Right atrium auricular region (tissue), 2 donors: ENCODE measurements at regions not wholly inside any gene's neighbourhood (a gene's known extent, or its start where the extent isn't known, plus 50 kb on each side); places are given as distances from the start of the nearest gene placed in this dataset.

Experiments
- DNase-seq: peaks from one replicate; pipeline ENCODE4 v3.0.0-alpha.2; 2019; ENCODE audit warnings: low spot score
- H3K27ac ChIP-seq, 2 donors: fragments of 200-600 bp; sonication (generic); 1 replicate in 1 of 2; 2 replicates in 1 of 2; pipeline ENCODE4 v1.5.1; 2016 to 2019
- H3K27me3 ChIP-seq, 2 donors: fragments of 200-600 bp; sonication (generic); one replicate each; pipeline versions ENCODE4 v1.5.1 to v1.6.0; 2017 to 2019
- H3K36me3 ChIP-seq: fragments of 200-600 bp; sonication (generic); one replicate; pipeline ENCODE4 v1.5.1; 2016
- H3K4me1 ChIP-seq, 2 donors: fragments of 200-600 bp; sonication (generic); one replicate each; pipeline versions ENCODE4 v1.5.1 to v1.6.0; 2017 to 2019
- H3K4me3 ChIP-seq, 2 donors: fragments of 200-600 bp; sonication (generic); 1 replicate in 1 of 2; 2 replicates in 1 of 2; pipeline ENCODE4 v1.5.1; 2017 to 2019; ENCODE audit warnings: mild to moderate bottlenecking in 1 of 2, moderate library complexity in 1 of 2
- H3K9me3 ChIP-seq, 2 donors: fragments of 200-600 bp; sonication (generic); one replicate each; pipeline ENCODE4 v1.5.1; 2019
- TF ChIP-seq, protein P1 (sequence below), 2 donors: fragments of 200-600 bp; sonication (generic); IDR thresholded peaks; one replicate each; pipeline ENCODE4 v1.5.1; 2019; ENCODE audit warnings: antibody characterized with exemption in 2 of 2

DNA sequence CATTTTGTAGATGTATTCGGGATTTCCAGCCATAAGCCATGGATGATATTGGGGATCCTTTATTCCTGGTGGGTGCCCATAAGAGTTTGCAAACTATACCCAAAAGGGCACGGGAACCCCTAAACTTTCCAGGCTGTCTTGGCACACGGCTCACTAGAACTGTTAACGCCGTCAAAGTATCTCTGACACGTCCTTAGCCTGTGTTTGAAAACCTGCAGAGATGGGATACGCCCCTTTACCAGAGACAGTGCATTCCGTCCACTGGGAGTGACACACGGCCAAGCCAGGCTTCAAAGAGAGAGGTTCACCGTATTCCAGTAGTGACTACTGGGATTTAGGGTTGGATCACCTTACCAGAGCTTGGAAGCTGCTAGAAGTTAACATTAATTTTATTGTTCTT lies 95.0 kb downstream of the THBS2 start:
- Histone ChIP-seq H3K4me1 (peaks cover 0 to 31% of the 10 kb centered on the region in 2 donors), H3K4me3 (no peak overlapping the region), H3K27ac (peak overlapping the region; percentile 24 to 51), H3K27me3 (no peaks in the 10 kb centered on the region), H3K9me3 (no peaks in the 10 kb centered on the region), H3K36me3 (no peaks in the 10 kb centered on the region)
- TF ChIP-seq, protein P1, sequence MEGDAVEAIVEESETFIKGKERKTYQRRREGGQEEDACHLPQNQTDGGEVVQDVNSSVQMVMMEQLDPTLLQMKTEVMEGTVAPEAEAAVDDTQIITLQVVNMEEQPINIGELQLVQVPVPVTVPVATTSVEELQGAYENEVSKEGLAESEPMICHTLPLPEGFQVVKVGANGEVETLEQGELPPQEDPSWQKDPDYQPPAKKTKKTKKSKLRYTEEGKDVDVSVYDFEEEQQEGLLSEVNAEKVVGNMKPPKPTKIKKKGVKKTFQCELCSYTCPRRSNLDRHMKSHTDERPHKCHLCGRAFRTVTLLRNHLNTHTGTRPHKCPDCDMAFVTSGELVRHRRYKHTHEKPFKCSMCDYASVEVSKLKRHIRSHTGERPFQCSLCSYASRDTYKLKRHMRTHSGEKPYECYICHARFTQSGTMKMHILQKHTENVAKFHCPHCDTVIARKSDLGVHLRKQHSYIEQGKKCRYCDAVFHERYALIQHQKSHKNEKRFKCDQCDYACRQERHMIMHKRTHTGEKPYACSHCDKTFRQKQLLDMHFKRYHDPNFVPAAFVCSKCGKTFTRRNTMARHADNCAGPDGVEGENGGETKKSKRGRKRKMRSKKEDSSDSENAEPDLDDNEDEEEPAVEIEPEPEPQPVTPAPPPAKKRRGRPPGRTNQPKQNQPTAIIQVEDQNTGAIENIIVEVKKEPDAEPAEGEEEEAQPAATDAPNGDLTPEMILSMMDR (IDR thresholded peaks at IDR 0.05) = no peak
- DNase-seq = no peak

DNA sequence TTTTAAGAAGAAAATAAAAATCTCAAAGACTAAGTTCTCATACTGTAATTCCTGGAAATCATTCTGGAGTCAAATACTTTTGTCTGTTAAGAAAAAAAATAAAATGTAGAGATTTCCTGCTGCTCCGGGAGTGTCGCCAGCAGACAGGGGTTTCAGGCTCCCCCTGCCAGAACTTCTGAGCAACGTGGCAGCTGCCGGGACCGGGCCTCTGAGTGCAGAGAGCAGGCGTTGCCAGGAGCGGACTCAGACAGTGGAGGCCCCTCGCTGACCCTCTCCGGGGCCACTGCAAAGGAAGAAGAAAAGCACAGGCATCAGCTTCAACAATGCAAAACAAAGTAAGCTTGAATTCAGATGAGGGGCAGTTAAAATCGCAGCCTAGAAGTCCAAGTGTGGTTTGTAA lies 95.5 kb downstream of the THBS2 start:
- H3K27me3 ChIP-seq = no peaks in the 10 kb centered on the region
- H3K36me3 ChIP-seq = no peaks in the 10 kb centered on the region
- peak overlapping the region; percentile 24 to 51 for H3K27ac ChIP-seq
- no peak for DNase-seq
- peaks cover 0 to 27% of the 10 kb centered on the region in 2 donors for H3K4me1 ChIP-seq
- TF ChIP-seq, protein P1 (IDR thresholded peaks at IDR 0.05) = no peak
- H3K4me3 ChIP-seq = no peak overlapping the region
- H3K9me3 ChIP-seq = no peaks in the 10 kb centered on the region

DNA sequence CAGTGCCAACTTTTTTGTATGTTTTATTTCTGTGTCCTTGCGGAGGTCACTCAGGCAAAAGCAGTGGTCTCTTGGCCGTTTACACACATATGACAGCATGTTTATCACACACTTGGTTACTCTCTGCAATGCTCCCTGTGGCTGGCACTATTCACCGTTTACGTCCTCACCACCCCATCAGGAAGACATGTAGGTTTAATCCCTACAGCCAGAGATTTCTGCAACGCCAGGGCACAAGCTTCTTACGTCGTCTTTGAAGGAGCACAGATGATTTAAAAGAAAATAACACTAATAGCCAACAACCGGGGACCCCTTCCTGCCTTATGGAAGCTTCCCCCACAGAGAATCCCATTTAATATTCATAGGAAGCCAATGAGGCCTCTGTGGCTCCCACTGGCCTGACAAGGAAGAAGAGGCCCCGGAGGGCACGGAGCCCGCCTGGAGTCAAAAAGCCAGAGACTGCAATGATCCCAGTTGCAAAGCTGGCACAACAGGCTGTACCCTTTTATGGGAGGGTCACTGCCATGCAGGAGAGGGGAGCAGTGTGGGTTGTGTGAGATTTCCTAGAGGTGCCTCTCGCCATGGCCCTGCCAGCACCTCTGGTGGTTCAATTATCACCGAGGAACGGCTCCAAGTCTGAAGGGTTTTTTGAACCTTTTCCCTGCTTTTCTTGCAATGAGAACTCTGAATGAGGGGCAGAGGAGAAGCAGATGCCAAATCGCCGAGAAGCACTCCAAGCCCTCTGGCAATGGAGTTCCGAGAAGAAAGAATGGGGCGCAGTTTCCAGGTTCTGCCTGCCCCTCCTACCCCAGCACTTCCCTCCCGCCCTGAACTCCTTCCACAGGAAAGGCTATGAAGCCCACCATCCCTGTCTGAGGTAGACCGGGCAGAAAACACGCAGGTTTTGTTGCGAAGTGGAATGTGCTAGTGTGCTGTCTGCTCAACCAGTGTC lies 96.2 kb downstream of the THBS2 start:
- no peak for DNase-seq
- H3K4me3 ChIP-seq = no peak overlapping the region
- H3K9me3 ChIP-seq = no peaks in the 10 kb centered on the region
- H3K4me1 ChIP-seq = peaks cover 0 to 21% of the 10 kb centered on the region in 2 donors
- peak overlapping the region; percentile 24 to 51 for H3K27ac ChIP-seq
- TF ChIP-seq, protein P1 (IDR thresholded peaks at IDR 0.05) = no peak
- H3K36me3 ChIP-seq = no peaks in the 10 kb centered on the region
- H3K27me3 ChIP-seq = no peaks in the 10 kb centered on the region

DNA sequence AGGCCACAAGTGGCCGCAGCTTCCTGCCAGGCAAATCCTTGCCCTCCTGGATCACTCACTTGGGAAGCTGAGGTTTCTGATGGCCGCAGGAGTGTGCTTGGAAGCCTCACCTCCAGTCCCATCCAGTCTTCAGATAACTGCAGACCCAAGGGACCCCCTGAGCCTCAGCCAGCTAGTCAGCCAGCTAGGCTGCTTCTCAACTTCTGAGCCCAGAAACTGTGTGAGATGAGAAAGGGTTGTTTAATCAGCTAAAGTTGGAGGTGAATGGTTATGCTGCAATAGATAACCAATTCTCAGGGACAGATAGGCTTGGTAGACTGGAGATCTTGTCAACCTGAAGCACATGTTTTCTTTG lies 96.9 kb downstream of the THBS2 start:
- H3K9me3 ChIP-seq = no peaks in the 10 kb centered on the region
- no peak overlapping the region for H3K27ac ChIP-seq
- TF ChIP-seq, protein P1 (IDR thresholded peaks at IDR 0.05) = no peak
- no peaks in the 10 kb centered on the region for H3K36me3 ChIP-seq
- peaks cover 0 to 19% of the 10 kb centered on the region in 2 donors for H3K4me1 ChIP-seq
- no peaks in the 10 kb centered on the region for H3K27me3 ChIP-seq
- DNase-seq = no peak
- no peak overlapping the region for H3K4me3 ChIP-seq

DNA sequence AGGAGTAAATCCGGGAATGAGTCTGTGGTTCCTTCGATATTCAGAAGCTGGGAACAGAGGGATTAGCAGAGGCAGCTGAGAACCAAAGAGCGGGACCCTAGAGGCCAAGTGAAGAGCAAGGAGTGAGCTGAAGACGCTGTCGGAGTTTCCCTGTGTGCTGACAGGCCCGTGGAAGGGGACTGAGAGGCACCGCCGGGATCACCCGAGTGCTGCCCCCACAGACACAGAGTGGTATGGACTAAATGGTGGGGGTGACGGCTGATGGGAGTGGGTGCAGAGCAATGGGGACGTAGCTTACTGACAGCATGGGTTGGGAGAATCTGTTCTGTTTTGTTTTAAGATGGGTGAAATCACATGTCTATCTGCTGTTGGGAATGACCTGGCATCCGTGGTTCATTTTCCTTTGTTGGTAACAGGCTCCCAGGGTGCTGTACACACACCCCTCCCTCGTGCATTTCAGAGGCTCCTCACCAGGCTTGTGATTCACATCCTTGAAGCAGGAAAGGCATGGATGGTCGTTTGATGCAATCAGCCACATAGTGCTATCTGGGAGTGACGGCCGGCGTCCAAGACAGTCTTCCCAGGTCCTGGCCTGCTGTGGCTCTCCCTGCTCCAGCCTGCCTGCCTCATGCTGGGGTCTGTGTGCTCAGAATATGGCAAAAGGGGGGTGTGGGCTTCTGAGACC lies 97.4 kb downstream of the THBS2 start:
- no peak overlapping the region for H3K4me3 ChIP-seq
- H3K4me1 ChIP-seq = peaks cover 0 to 19% of the 10 kb centered on the region in 2 donors
- no peak overlapping the region for H3K27ac ChIP-seq
- no peaks in the 10 kb centered on the region for H3K27me3 ChIP-seq
- no peaks in the 10 kb centered on the region for H3K36me3 ChIP-seq
- no peaks in the 10 kb centered on the region for H3K9me3 ChIP-seq
- TF ChIP-seq, protein P1 (IDR thresholded peaks at IDR 0.05) = no peak
- DNase-seq = peak; percentile 73
